Mammary epithelial cell (primary cell): ENCODE measurements at regions not wholly inside any gene's neighbourhood (a gene's known extent, or its start where the extent isn't known, plus 50 kb on each side); places are given as distances from the start of the nearest gene placed in this dataset.

Source experiments
- EZH2 ChIP-seq: IDR thresholded peaks from 2 replicates; pipeline ENCODE4 v1.6.1; 2012; ENCODE audit warnings: low read length, inconsistent platforms, borderline replicate concordance
- TF ChIP-seq, protein P1 (sequence below), 2 donors: IDR thresholded peaks in 1 of 2; conservative IDR thresholded peaks in 1 of 2; 2 replicates each; pipeline ENCODE4 v1.5.1; 2011 to 2012; ENCODE audit warnings: inconsistent platforms in 2 of 2, low read length in 2 of 2, mild to moderate bottlenecking in 2 of 2, control low read depth in 1 of 2, low read depth in 1 of 2; ENCODE audit not compliant: insufficient read depth in 1 of 2; ENCODE audit errors: extremely low read depth in 1 of 2

DNA sequence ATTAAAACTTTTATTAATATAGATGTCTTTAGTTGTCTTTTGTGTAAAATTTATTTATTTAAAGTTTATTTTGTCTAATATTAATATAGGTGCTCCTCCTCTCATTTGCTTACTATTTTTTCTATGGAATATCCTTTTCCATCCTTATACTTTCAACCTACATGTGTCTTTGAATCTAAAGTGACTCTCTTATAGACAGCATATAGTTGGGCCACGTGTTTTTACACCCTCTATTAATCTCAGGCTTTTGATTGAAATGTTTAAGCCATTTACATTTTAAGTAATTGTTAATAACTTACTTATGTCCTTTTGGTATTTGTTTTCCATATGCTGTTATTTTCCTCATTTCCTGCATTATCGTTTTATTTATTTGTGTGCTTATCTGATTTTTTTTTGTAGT lies 74.4 kb upstream of the LRFN5 start:
- TF ChIP-seq, protein P1, sequence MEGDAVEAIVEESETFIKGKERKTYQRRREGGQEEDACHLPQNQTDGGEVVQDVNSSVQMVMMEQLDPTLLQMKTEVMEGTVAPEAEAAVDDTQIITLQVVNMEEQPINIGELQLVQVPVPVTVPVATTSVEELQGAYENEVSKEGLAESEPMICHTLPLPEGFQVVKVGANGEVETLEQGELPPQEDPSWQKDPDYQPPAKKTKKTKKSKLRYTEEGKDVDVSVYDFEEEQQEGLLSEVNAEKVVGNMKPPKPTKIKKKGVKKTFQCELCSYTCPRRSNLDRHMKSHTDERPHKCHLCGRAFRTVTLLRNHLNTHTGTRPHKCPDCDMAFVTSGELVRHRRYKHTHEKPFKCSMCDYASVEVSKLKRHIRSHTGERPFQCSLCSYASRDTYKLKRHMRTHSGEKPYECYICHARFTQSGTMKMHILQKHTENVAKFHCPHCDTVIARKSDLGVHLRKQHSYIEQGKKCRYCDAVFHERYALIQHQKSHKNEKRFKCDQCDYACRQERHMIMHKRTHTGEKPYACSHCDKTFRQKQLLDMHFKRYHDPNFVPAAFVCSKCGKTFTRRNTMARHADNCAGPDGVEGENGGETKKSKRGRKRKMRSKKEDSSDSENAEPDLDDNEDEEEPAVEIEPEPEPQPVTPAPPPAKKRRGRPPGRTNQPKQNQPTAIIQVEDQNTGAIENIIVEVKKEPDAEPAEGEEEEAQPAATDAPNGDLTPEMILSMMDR (conservative IDR thresholded peaks at IDR 0.05 in 1 of 2, IDR thresholded peaks at IDR 0.05 in 1 of 2; ENCODE audit: extremely low read depth in 1 of 2, insufficient read depth in 1 of 2, low read depth in 1 of 2, low read length in 2 of 2): no peak
- TF ChIP-seq EZH2: no peak
